Coronary artery (tissue), 2 donors: ENCODE measurements at regions not wholly inside any gene's neighbourhood (a gene's known extent, or its start where the extent isn't known, plus 50 kb on each side); places are given as distances from the start of the nearest gene placed in this dataset.

Experiments
- DNase-seq: peaks from one replicate; pipeline ENCODE4 v3.0.0-alpha.2; 2017; ENCODE audit warnings: low spot score
- H3K27ac ChIP-seq, 2 donors: fragments of 200-600 bp; sonication (generic); one replicate each; pipeline ENCODE4 v1.5.1; 2016 to 2019
- H3K4me3 ChIP-seq: fragments of 200-600 bp; sonication (generic); 2 replicates; pipeline ENCODE4 v1.5.1; 2016; ENCODE audit warnings: mild to moderate bottlenecking, moderate library complexity
- CTCF ChIP-seq: fragments of 200-600 bp; sonication (generic); IDR thresholded peaks from one replicate; pipeline ENCODE4 v1.5.1; 2019; ENCODE audit warnings: antibody characterized with exemption

- no peak for DNase-seq
- TF ChIP-seq CTCF, result no peak
- H3K27ac ChIP-seq, result peak overlapping the region in 1 of 2 donors; percentile 28
Measured at GRCh38 chr3:177930771-177931170, 605.5 kb upstream of the KCNMB2 start.

GRCh38 chr3:177931346-177931745 is 604.9 kb upstream of the KCNMB2 start:
- DNase-seq, result no peak
- no peak for TF ChIP-seq CTCF
- peak overlapping the region in 1 of 2 donors; percentile 28 for H3K27ac ChIP-seq
- H3K4me3 ChIP-seq, result no peak overlapping the region

More at GRCh38 chr3:177930771-177931170, 605.5 kb upstream of the KCNMB2 start:
- no peak overlapping the region for H3K4me3 ChIP-seq

- H3K4me3 ChIP-seq, result no peak overlapping the region
- DNase-seq, result no peak
- TF ChIP-seq CTCF, result no peak
- peak overlapping the region in 1 of 2 donors; percentile 28 for H3K27ac ChIP-seq
Measured at GRCh38 chr3:177932346-177932745, 603.9 kb upstream of the KCNMB2 start.

- Histone ChIP-seq H3K27ac (no peak overlapping the region), H3K4me3 (no peak overlapping the region)
- TF ChIP-seq CTCF, result no peak
- no peak for DNase-seq
Measured at GRCh38 chr3:177932750-177933660, 603.2 kb upstream of the KCNMB2 start.

GRCh38 chr3:177934001-177934891 is 602.0 kb upstream of the KCNMB2 start:
- H3K4me3 ChIP-seq, result no peak overlapping the region
- no peak for TF ChIP-seq CTCF
- H3K27ac ChIP-seq, result peak overlapping the region in 1 of 2 donors; percentile 21
- no peak for DNase-seq

- no peak overlapping the region for H3K4me3 ChIP-seq
- TF ChIP-seq CTCF, result no peak
- H3K27ac ChIP-seq, result no peak overlapping the region
- no peak for DNase-seq
Measured at GRCh38 chr3:177935047-177935446, 601.2 kb upstream of the KCNMB2 start.
